K562 (cell line): ENCODE measurements at regions not wholly inside any gene's neighbourhood (a gene's known extent, or its start where the extent isn't known, plus 50 kb on each side); places are given as distances from the start of the nearest gene placed in this dataset.

Experiments
- ATAC-seq: fragments of 200-7000 bp; cut with Tn5 transposase; 3 replicates; pipeline ENCODE4 v1.9.1; 2020; ENCODE audit warnings: moderate library complexity
- BruUV-seq: library from RNA; stranded (reverse); fragments of 400-500 nt; replicated peaks from 2 replicates; lab custom pipeline; 2021; lab: Mats Ljungman, UMichigan
- CTCF ChIA-PET: fragments of 300-600 bp; formaldehyde crosslinking; extraction: SDS; loops from one replicate; lab custom pipeline; 2021; ENCODE audit warnings: low intra/inter-chr PET ratio; lab: Yijun Ruan, JAX
- POLR2A ChIA-PET: fragments of 300-600, 350-650 bp; sonication (Branson Sonifier 250); formaldehyde crosslinking; extraction: SDS; loops from one replicate; lab custom pipeline; 2021; ENCODE audit warnings: antibody characterized with exemption, inconsistent platforms; lab: Yijun Ruan, JAX
- DNase-seq, 4 experiments: peaks; one replicate each; pipeline versions ENCODE4 v3.0.0 to v3.0.0-alpha.2; 2011 to 2018; ENCODE audit warnings: low spot score in 3 of 4, mixed read lengths in 3 of 4; ENCODE audit errors: extremely low read depth in 1 of 4
- FAIRE-seq: peaks from 2 replicates; lab custom pipeline; 2011; peaks lifted over from hg19 to GRCh38; lab: Jason Lieb, UNC
- H2AFZ ChIP-seq: 2 replicates; pipeline ENCODE4 v1.6.0; 2011; ENCODE audit warnings: low read depth, low read length, control low read depth, inconsistent platforms
- H3K27ac ChIP-seq: fragments of 200-600 bp; 3 replicates; pipeline ENCODE4 v1.8.0; 2011; ENCODE audit warnings: low read depth, mild to moderate bottlenecking, control low read depth, inconsistent platforms, low read length, moderate library complexity, mixed read lengths; ENCODE audit errors: extremely low read depth
- H3K27me3 ChIP-seq, 2 experiments: fragments of 300-600 bp in 1 of 2; 2 replicates in 1 of 2; 3 replicates in 1 of 2; pipeline versions ENCODE4 v1.6.0 to v1.8.0; 2011; ENCODE audit warnings: inconsistent platforms in 2 of 2, low read length in 2 of 2, mild to moderate bottlenecking in 1 of 2, mixed read lengths in 1 of 2, moderate library complexity in 1 of 2; ENCODE audit not compliant: control insufficient read depth in 2 of 2, insufficient read depth in 2 of 2
- H3K36me3 ChIP-seq: fragments of 300-600 bp; 3 replicates; pipeline ENCODE4 v1.8.0; 2011; ENCODE audit warnings: mild to moderate bottlenecking, low read length, inconsistent platforms; ENCODE audit not compliant: control insufficient read depth, insufficient read depth
- H3K4me1 ChIP-seq, 2 experiments: fragments of 200-600 bp in 1 of 2; replicated peaks in 1 of 2; 2 replicates in 1 of 2; 3 replicates in 1 of 2; pipeline versions ENCODE4 v1.5.1 to v1.8.0; 2011; ENCODE audit warnings: inconsistent platforms in 2 of 2, low read length in 2 of 2, mild to moderate bottlenecking in 1 of 2, mixed read lengths in 1 of 2, moderate library complexity in 1 of 2; ENCODE audit not compliant: control insufficient read depth in 2 of 2, insufficient read depth in 2 of 2
- H3K4me2 ChIP-seq: 2 replicates; pipeline ENCODE4 v1.6.1; 2011; ENCODE audit warnings: low read length, control low read depth, inconsistent platforms, mixed read lengths; ENCODE audit not compliant: insufficient read depth
- H3K4me3 ChIP-seq: fragments of 200-600 bp; sonication (generic), shearing (Covaris generic); 2 replicates; pipeline ENCODE4 v1.5.1; 2016; ENCODE audit warnings: control low read depth, inconsistent platforms
- H3K79me2 ChIP-seq: fragments of 200-600 bp; 3 replicates; pipeline ENCODE4 v1.8.0; 2011; ENCODE audit warnings: low read length, inconsistent platforms; ENCODE audit not compliant: control insufficient read depth, insufficient read depth
- H3K9ac ChIP-seq, 2 experiments: 2 replicates each; pipeline versions ENCODE4 v1.6.0 to v1.6.1; 2011; ENCODE audit warnings: low read depth in 2 of 2, low read length in 2 of 2, control low read depth in 1 of 2, inconsistent platforms in 1 of 2, mild to moderate bottlenecking in 1 of 2, mixed read lengths in 1 of 2; ENCODE audit not compliant: insufficient read depth in 1 of 2
- H3K9me1 ChIP-seq: one replicate; pipeline ENCODE4 v1.6.0; 2011; ENCODE audit warnings: inconsistent platforms, mild to moderate bottlenecking, low read length, moderate library complexity; ENCODE audit not compliant: control insufficient read depth, insufficient read depth
- H3K9me3 ChIP-seq: replicated peaks from 2 replicates; pipeline ENCODE4 v1.5.1; 2011; ENCODE audit warnings: low read depth, low read length, inconsistent platforms; ENCODE audit not compliant: control insufficient read depth, insufficient read depth
- H4K20me1 ChIP-seq: replicated peaks from 2 replicates; pipeline ENCODE4 v1.6.1; 2011; ENCODE audit warnings: low read length, inconsistent platforms, mixed read lengths; ENCODE audit not compliant: control insufficient read depth, insufficient read depth
- BRD9 ChIP-seq: fragments of 450-650 bp; IDR thresholded peaks from 2 replicates; pipeline ENCODE4 v1.6.1; 2018; ENCODE audit warnings: low read depth; ENCODE audit not compliant: partially characterized antibody
- CREB1 ChIP-seq, 2 experiments: sonication (generic) in 1 of 2; formaldehyde crosslinking in 1 of 2; IDR thresholded peaks; 2 replicates each; pipeline versions ENCODE4 v1.6.1 to v1.8.0; 2012 to 2022; ENCODE audit warnings: inconsistent platforms in 1 of 2, mild to moderate bottlenecking in 1 of 2, missing genetic modification reagents in 1 of 2, moderate library complexity in 1 of 2
- NEUROD1 ChIP-seq: fragments of 150-350 bp; IDR thresholded peaks from 2 replicates; pipeline ENCODE4 v1.6.1; 2014; ENCODE audit warnings: borderline replicate concordance, low read length, low read depth; ENCODE audit not compliant: partially characterized antibody
- PHTF2 ChIP-seq: fragments of 250-450 bp; sonication (Bioruptor Pico); IDR thresholded peaks from 2 replicates; pipeline ENCODE4 v1.5.0; 2021; ENCODE audit warnings: mild to moderate bottlenecking
- ZNF780A ChIP-seq: fragments of 250-450 bp; sonication (Bioruptor Pico); IDR thresholded peaks from 2 replicates; pipeline ENCODE4 v1.5.0; 2021; ENCODE audit warnings: mild to moderate bottlenecking
- ZSCAN32 ChIP-seq: fragments of 450-650 bp; formaldehyde crosslinking; IDR thresholded peaks from 2 replicates; pipeline ENCODE4 v1.4.0; 2020; ENCODE audit warnings: mild to moderate bottlenecking, moderate library complexity
- WGBS: fragments of 100-300 bp; shearing (Covaris generic); methylation state at CpG from one replicate; pipeline ENCODE4 v1.1.6; 2016; ENCODE audit warnings: low coverage, mixed read lengths; ENCODE audit not compliant: insufficient coverage; ENCODE audit errors: missing lambda C conversion rate; 5-methylcytosine and 5-hydroxymethylcytosine counted together
- in situ Hi-C: fragments of 300-500 bp; cut with MboI; formaldehyde crosslinking; loops from 4 replicates; pipeline ENCODE4 v1.15.0; 2018; ENCODE audit warnings: inconsistent platforms, mixed read lengths
- intact Hi-C: fragments of 100-400 bp; cut with micrococcal nuclease; formaldehyde crosslinking; loops from 2 replicates; pipeline ENCODE4 v1.14.2; 2022
- TF ChIP-seq, protein P1 (sequence below), 2 experiments: IDR thresholded peaks in 1 of 2; conservative IDR thresholded peaks in 1 of 2; 2 replicates each; pipeline ENCODE4 v1.6.1; 2016; ENCODE audit warnings: low read depth in 2 of 2, mild to moderate bottlenecking in 1 of 2, missing compliant biosample characterization in 1 of 2, missing genetic modification characterization in 1 of 2, moderate library complexity in 1 of 2
- TF ChIP-seq, protein P2 (sequence below): fragments of 250-450 bp; sonication (Bioruptor Pico); IDR thresholded peaks from 2 replicates; pipeline ENCODE4 v1.8.0; 2022; ENCODE audit warnings: moderate library complexity, mild to moderate bottlenecking, inconsistent platforms

DNA sequence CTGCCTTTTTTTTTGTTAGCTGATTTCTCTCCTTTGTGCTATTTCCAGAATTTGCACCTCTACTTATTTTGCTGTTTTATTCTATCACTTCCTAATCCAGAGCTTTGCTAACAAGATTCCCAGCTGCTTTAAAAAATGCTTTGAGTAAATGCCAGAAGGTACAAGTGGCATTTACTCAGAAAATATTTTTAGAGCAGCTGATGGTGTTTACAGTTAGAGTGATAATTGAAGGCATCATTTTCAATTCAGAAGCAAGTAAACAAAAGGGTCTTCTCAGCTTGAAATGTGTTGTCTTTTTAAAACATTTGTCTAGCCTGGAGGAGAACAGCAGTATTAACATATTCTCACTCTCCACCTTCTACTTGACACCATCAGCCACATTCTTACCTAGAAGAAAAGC, 99.9 kb downstream of the OTOR start (continued):
- TF ChIP-seq, protein P1, sequence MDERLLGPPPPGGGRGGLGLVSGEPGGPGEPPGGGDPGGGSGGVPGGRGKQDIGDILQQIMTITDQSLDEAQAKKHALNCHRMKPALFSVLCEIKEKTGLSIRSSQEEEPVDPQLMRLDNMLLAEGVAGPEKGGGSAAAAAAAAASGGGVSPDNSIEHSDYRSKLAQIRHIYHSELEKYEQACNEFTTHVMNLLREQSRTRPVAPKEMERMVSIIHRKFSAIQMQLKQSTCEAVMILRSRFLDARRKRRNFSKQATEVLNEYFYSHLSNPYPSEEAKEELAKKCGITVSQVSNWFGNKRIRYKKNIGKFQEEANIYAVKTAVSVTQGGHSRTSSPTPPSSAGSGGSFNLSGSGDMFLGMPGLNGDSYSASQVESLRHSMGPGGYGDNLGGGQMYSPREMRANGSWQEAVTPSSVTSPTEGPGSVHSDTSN (CRISPR knock-in tag; IDR thresholded peaks at IDR 0.05; ENCODE audit: low read depth) = no peak
- TF ChIP-seq, protein P1 (tag; conservative IDR thresholded peaks at IDR 0.05; ENCODE audit: low read depth) = no peak
- TF ChIP-seq ZSCAN32 (CRISPR knock-in tag) (no peak), NEUROD1 (no peak)
- TF ChIP-seq, all 486 proteins: peak for 0

DNA sequence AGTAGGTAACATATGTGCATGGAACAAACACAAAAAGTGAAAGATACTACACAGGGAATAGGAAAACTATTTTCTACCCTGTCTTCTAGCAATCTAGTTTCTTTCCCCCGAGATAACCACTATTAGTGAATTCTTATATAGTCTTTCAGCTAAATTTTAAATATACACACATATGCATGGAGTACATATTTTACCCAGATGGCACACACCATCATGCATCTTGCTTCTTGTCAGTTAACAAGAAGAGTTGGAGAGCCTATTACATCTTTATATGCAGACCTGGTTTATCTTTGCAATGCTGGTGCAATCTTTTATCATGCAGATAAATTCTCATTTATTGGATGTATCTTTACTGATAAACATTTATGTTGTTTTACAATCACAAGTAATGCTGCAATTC, 100.4 kb downstream of the OTOR start:
- H3K9ac ChIP-seq = no peak overlapping the region
- no peaks in the 10 kb centered on the region for H3K9me1 ChIP-seq
- H3K27me3 ChIP-seq = no peaks in the 10 kb centered on the region
- intact Hi-C loops = no loop called here
- no peak for DNase-seq
- H3K9me3 ChIP-seq = no peaks in the 10 kb centered on the region
- H3K27ac ChIP-seq = no peak overlapping the region
- in situ Hi-C loops = no loop called here
- TF ChIP-seq CREB1 (IDR thresholded peaks at IDR 0.05) (no peak), CREB1 (CRISPR knock-in tag; IDR thresholded peaks at IDR 0.05) (no peak), BRD9 (no peak), PHTF2 (no peak), ZNF780A (CRISPR knock-in tag) (no peak)
- TF ChIP-seq, protein P2, sequence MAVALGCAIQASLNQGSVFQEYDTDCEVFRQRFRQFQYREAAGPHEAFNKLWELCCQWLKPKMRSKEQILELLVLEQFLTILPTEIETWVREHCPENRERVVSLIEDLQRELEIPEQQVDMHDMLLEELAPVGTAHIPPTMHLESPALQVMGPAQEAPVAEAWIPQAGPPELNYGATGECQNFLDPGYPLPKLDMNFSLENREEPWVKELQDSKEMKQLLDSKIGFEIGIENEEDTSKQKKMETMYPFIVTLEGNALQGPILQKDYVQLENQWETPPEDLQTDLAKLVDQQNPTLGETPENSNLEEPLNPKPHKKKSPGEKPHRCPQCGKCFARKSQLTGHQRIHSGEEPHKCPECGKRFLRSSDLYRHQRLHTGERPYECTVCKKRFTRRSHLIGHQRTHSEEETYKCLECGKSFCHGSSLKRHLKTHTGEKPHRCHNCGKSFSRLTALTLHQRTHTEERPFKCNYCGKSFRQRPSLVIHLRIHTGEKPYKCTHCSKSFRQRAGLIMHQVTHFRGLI (CRISPR knock-in tag) = no peak
- H3K4me1 ChIP-seq = no peaks in the 10 kb centered on the region
- ChIA-PET POLR2A (no interaction called here), CTCF (no interaction called here)
- no peak overlapping the region for H2AFZ ChIP-seq
- no peak for ATAC-seq
- no peaks in the 10 kb centered on the region for H4K20me1 ChIP-seq
- BruUV-seq = no TSS peak
- H3K79me2 ChIP-seq = no peaks in the 10 kb centered on the region
- H3K4me3 ChIP-seq = no peak overlapping the region
- H3K4me2 ChIP-seq = no peak overlapping the region
- FAIRE-seq = no peak
- no peaks in the 10 kb centered on the region for H3K36me3 ChIP-seq
- WGBS = 0% methylated on average over 1 of the region's 1 CpG
